Activated CD4-positive, alpha-beta T cell treated with anti-CD3 and anti-CD28 coated beads for 36 hours (primary cell): ENCODE measurements at regions not wholly inside any gene's neighbourhood (a gene's known extent, or its start where the extent isn't known, plus 50 kb on each side); places are given as distances from the start of the nearest gene placed in this dataset.

Experiments used
- ATAC-seq: fragments of 200-7000 bp; cut with Tn5 transposase; one replicate; pipeline ENCODE4 v1.10.0; 2021; ENCODE audit warnings: mild to moderate bottlenecking, moderate library complexity
- CTCF ChIA-PET: fragments of 350-600 bp; sonication (Branson Sonifier 250); formaldehyde crosslinking; loops from one replicate; lab custom pipeline; 2021; ENCODE audit warnings: antibody characterized with exemption; lab: Charles Lee
- POLR2A ChIA-PET: fragments of 350-600 bp; sonication (Branson Sonifier 250); formaldehyde crosslinking; loops from one replicate; lab custom pipeline; 2021; ENCODE audit warnings: antibody characterized with exemption, inconsistent platforms; lab: Charles Lee
- DNase-seq: peaks from one replicate; pipeline ENCODE4 v3.0.0-alpha.2; 2020
- H3K27ac Mint-ChIP-seq: one replicate; pipeline ENCODE4 v1.8.0; 2021; ENCODE audit warnings: mixed read lengths
- H3K27me3 Mint-ChIP-seq: one replicate; pipeline ENCODE4 v1.8.0; 2021; ENCODE audit warnings: mixed read lengths
- H3K36me3 Mint-ChIP-seq: one replicate; pipeline ENCODE4 v1.8.0; 2021; ENCODE audit warnings: low read depth, mixed read lengths
- H3K4me1 Mint-ChIP-seq: one replicate; pipeline ENCODE4 v1.8.0; 2021; ENCODE audit warnings: mixed read lengths
- H3K4me3 Mint-ChIP-seq: one replicate; pipeline ENCODE4 v1.8.0; 2021; ENCODE audit warnings: mild to moderate bottlenecking, moderate library complexity, mixed read lengths
- H3K9me3 Mint-ChIP-seq: one replicate; pipeline ENCODE4 v1.8.0; 2021; ENCODE audit warnings: low read depth, mixed read lengths
- intact Hi-C, 2 experiments: fragments of 100-400 bp; cut with DNase I in 1 of 2; cut with micrococcal nuclease in 1 of 2; formaldehyde crosslinking; loops; one replicate each; pipeline versions ENCODE4 v1.14.2 to v1.15.1; 2022 to 2024; cut with DNase I, micrococcal nuclease

DNA sequence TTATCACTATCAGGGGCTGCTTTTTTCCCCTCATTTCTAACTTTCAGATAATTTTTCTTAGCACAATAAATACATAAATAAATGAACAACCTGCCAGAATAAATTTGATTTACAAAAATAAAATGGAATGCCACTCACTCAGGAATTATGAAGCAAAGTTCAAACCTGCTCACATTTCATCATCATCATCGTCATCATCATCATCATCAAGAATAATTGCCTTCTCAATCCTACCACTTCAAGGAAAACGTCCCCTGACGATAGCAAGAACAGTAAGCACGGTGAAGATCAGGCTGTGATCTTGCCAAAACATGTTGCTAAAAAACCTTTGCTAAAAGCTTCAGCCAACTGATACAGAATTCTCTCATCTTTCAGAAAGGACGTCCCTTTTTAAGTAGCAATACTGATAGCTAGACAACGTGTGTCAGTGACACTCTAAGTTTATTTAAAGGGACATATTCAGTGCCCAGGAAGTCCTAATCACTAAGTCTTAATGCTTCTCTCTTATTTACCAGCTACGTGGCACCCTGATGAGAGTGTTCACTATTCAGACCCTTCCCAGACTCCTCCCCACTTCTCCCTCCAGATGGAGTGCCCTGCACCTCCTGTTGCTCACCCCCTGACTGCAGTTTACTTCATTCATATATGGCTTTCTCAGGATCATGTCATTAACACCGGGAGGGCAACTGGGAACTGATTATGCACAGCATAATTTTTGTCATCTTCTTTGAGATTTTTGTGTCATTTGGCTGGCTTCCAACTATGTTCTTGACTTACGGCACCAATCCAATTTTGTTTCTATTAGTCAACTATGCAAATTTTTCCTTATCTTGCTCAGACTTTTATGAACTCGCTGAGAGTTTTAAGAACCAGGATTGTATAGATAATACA lies 200.1 kb upstream of the GUCY1A2 start:
- Mint-ChIP-seq H3K36me3 (no peaks in the 10 kb centered on the region), H3K27me3 (no peaks in the 10 kb centered on the region), H3K27ac (no peak overlapping the region), H3K4me3 (no peak overlapping the region), H3K9me3 (no peaks in the 10 kb centered on the region), H3K4me1 (no peaks in the 10 kb centered on the region)
- POLR2A ChIA-PET = no interaction called here
- intact Hi-C loops = no loop called here
- DNase-seq = no peak
- ATAC-seq = no peak
- CTCF ChIA-PET = interaction anchor here (0.6 kb wide), 1 partner anchor 444 kb away, joined by 3 read pairs; no protein-coding TSS in a partner anchor

DNA sequence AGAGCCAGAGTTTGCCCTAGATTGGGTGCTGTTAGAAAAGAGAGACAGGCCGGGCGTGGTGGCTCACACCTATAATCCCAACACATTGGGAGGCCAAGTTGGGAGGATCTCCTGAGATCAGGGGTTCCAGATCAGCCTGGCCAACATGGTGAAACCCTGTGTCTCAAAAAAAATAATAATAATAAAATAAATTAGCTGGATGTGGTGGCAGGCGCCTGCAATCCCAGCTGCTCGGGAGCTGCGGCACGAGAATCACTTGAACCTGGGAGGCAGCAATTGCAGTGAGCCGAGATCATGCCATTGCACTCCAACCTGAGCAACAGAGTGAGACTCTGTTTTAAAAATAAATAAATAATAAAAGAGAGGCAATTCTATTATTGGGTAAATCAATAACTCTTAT lies 199.2 kb upstream of the GUCY1A2 start:
- ChIA-PET POLR2A (no interaction called here), CTCF (no interaction called here)
- Mint-ChIP-seq H3K27me3 (no peaks in the 10 kb centered on the region), H3K4me1 (no peaks in the 10 kb centered on the region), H3K9me3 (no peaks in the 10 kb centered on the region), H3K36me3 (no peaks in the 10 kb centered on the region), H3K4me3 (no peak overlapping the region), H3K27ac (no peak overlapping the region)
- intact Hi-C loops = no loop called here
- DNase-seq (no peak), ATAC-seq (no peak)

DNA sequence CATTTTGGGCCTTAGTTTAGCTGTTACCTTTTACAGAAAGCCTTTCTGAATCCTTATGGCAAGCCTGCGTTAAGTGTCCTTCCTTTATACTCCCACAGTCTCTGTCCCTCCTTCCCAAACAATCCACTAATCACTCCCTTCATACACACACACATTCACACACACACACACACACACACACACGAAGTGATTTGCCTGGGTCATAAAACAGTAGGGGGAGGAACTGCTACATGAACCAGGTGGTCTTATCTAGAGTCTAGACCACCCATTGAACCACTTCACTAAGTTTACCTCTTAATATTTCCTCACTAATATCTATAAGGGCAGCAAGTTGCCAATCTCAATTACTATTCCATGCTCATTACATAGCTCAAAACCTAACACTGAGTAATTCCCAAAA lies 196.7 kb upstream of the GUCY1A2 start:
- no peak overlapping the region for H3K4me3 Mint-ChIP-seq
- H3K27ac Mint-ChIP-seq = no peak overlapping the region
- peaks cover 2% of the 10 kb centered on the region for H3K27me3 Mint-ChIP-seq
- ChIA-PET CTCF (no interaction called here), POLR2A (no interaction called here)
- DNase-seq (no peak), ATAC-seq (no peak)
- H3K4me1 Mint-ChIP-seq = no peaks in the 10 kb centered on the region
- intact Hi-C loops = no loop called here
- no peaks in the 10 kb centered on the region for H3K9me3 Mint-ChIP-seq
- H3K36me3 Mint-ChIP-seq = no peaks in the 10 kb centered on the region

DNA sequence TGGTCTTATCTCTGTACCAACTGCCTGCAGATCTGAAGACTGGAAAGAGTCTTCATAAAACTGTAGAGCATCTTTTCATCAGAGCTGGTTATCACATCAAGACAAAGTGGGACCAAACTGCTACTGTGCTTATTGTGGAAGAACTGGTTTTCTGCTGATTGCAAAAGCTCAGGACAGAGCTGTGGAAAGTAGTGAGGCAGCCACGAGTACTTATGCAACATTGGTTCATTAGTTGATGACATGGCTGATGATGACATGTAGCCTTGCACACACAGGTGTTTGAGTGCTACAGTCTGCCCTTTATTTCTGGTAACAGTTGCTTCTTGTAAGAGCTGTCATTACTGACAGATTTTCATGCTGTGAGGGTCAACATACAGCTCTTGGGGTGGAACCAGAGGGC lies 185.4 kb upstream of the GUCY1A2 start:
- Mint-ChIP-seq H3K9me3 (peaks cover 3% of the 10 kb centered on the region), H3K4me3 (no peak overlapping the region), H3K4me1 (no peaks in the 10 kb centered on the region), H3K36me3 (no peaks in the 10 kb centered on the region), H3K27ac (no peak overlapping the region), H3K27me3 (no peaks in the 10 kb centered on the region)
- ChIA-PET POLR2A (no interaction called here), CTCF (no interaction called here)
- ATAC-seq (no peak), DNase-seq (no peak)
- intact Hi-C loops = no loop called here

DNA sequence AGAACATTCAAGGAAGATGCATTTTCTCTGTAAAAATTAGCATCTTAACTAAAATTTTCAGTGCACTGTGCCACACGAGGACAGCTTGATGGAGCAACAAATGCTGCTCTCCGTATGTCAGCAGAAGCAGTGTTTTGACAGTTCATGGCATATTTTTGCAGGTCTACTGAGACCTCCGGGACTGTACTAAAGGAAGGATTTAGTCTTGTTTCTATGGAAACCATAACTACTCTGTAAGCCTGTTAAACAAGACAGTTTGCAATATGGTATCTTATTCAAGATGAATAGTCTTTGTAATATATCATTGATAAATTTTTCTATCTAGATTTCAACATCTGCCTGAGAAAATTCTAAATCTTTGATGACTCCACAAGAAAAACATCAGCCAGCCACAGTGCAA lies 184.0 kb upstream of the GUCY1A2 start:
- DNase-seq = no peak
- POLR2A ChIA-PET = no interaction called here

DNA sequence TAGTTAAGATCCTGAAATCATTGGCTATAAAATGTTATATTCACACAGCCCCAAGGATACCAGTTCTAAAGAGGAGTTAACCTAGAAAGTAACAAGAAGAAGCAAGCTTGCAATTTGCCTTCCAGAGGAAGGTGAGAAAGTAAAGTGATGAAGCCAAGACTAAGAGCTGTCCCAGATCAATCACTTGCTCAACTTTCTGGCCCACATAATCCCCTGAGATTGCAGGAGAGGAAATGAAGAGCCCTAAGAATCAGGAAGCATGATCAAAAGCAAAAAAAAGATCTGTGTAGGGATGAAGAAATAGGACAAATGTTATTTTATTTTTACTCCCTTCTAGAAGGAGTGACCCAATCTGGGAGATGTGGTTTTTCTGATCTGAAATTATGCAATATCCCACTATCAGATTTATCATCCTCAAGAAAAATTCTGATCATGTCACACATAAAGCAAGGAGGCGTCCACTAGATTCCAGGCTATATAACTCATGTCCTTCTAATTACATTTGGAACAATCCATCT lies 180.3 kb upstream of the GUCY1A2 start:
- H3K27ac Mint-ChIP-seq = no peak overlapping the region
- no peaks in the 10 kb centered on the region for H3K4me1 Mint-ChIP-seq
- ATAC-seq (no peak), DNase-seq (no peak)
- intact Hi-C loops = no loop called here
- H3K36me3 Mint-ChIP-seq = no peaks in the 10 kb centered on the region
- peaks cover 2% of the 10 kb centered on the region for H3K9me3 Mint-ChIP-seq
- H3K27me3 Mint-ChIP-seq = no peaks in the 10 kb centered on the region
- ChIA-PET CTCF (no interaction called here), POLR2A (no interaction called here)
- H3K4me3 Mint-ChIP-seq = no peak overlapping the region

More for the DNA sequence above, 184.0 kb upstream of the GUCY1A2 start:
- intact Hi-C loops = no loop called here
- H3K27me3 Mint-ChIP-seq = no peaks in the 10 kb centered on the region
- peaks cover 3% of the 10 kb centered on the region for H3K9me3 Mint-ChIP-seq
- no peak overlapping the region for H3K4me3 Mint-ChIP-seq
- ATAC-seq = no peak
- H3K27ac Mint-ChIP-seq = no peak overlapping the region
- CTCF ChIA-PET = interaction anchor here (0.8 kb wide), 1 partner anchor 9 kb away, joined by 3 read pairs; no protein-coding TSS in a partner anchor
- no peaks in the 10 kb centered on the region for H3K36me3 Mint-ChIP-seq
- no peaks in the 10 kb centered on the region for H3K4me1 Mint-ChIP-seq

DNA sequence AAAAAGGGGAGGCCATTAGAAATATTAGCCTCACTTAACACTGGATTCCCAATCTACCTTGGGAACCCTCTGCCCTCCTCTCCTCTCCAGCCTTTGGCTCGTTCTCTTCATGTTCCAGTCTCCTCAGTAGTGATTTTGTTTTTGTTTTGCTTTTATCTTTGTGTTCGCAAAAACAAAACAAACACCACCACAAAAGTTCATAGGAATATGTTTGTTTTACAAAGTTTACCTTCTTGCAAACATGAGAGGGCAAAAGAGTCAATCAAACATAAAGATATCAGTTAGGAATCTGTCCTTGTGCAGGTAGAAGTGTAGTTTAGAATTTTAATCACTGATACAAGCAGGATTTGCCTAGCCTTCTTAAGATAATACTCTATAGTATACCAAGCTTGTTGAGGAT lies 179.7 kb upstream of the GUCY1A2 start:
- Mint-ChIP-seq H3K27ac (no peak overlapping the region), H3K4me1 (no peaks in the 10 kb centered on the region), H3K4me3 (no peak overlapping the region), H3K36me3 (no peaks in the 10 kb centered on the region), H3K27me3 (no peaks in the 10 kb centered on the region), H3K9me3 (peaks cover 4% of the 10 kb centered on the region)
- ATAC-seq = no peak
- intact Hi-C loops = no loop called here
- ChIA-PET CTCF (no interaction called here), POLR2A (no interaction called here)
- no peak for DNase-seq

DNA sequence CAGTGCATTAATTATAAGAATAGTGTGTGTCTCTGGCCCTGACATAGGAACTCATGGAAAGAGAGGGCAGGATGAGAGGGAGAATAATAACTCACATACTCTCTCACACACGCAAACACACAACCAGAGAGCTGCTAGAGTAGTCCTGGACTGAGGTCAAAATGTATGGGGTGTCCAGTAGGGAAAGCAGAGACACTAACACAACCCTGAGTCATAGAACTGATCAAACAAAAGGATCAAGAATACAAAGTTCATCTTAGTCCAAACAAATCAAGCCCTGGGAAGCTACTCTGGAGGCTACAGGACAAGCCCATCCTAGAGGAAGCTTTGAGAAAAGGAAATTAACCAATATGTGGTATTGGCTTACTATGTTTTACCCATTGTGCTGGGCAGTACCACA lies 178.5 kb upstream of the GUCY1A2 start:
- no peak for ATAC-seq
- Mint-ChIP-seq H3K27ac (no peak overlapping the region), H3K9me3 (peaks cover 7% of the 10 kb centered on the region), H3K4me1 (no peaks in the 10 kb centered on the region), H3K36me3 (no peaks in the 10 kb centered on the region), H3K27me3 (no peaks in the 10 kb centered on the region), H3K4me3 (no peak overlapping the region)
- no peak for DNase-seq
- intact Hi-C loops = no loop called here
- ChIA-PET POLR2A (no interaction called here), CTCF (interaction anchor here (1.2 kb wide), 1 partner anchor 9 kb away, joined by 3 read pairs; no protein-coding TSS in a partner anchor)

DNA sequence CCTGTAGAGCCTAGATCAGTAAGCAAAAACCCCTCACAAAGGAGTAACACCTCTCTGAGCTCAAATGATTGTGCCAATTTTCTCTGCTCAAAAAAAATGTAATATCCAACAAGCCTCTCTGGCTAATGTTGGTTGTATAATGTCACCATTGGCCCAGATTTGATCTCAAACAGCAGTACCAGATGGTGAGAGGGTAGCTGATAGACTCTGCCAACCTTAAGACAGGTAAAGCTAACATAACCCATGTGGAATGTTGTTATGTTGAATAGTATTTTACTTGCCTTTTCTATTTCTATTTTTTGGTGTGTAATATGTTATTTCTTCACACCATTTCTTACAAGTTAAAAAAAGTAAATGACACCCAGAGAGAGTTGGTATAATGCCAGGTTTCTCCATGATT lies 166.7 kb upstream of the GUCY1A2 start:
- Mint-ChIP-seq H3K4me3 (no peak overlapping the region), H3K4me1 (no peaks in the 10 kb centered on the region), H3K36me3 (no peaks in the 10 kb centered on the region), H3K27ac (no peak overlapping the region), H3K9me3 (no peaks in the 10 kb centered on the region), H3K27me3 (no peaks in the 10 kb centered on the region)
- CTCF ChIA-PET = no interaction called here
- intact Hi-C loops = no loop called here
- DNase-seq (no peak), ATAC-seq (no peak)
- POLR2A ChIA-PET = no interaction called here

DNA sequence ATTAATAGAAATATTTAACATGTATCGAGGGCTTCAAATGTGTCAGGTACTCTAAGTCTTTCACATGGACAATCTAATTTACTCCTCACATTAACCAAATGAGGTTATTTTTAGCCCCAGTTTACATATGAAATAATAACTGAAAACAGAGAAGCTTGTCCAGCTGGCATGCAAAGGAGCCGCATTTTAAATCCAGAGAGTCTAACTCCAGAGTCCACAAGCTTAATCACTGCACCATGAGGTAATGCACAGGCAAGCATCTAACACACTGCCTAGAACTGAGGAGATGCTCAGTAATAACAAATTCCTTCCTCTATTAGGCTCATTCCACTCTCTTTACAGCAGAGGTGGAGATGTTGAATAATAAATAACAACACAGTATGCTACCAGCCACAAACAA lies 165.7 kb upstream of the GUCY1A2 start:
- no peaks in the 10 kb centered on the region for H3K4me1 Mint-ChIP-seq
- intact Hi-C loops = no loop called here
- ATAC-seq (no peak), DNase-seq (no peak)
- H3K27ac Mint-ChIP-seq = no peak overlapping the region
- no peaks in the 10 kb centered on the region for H3K36me3 Mint-ChIP-seq
- H3K27me3 Mint-ChIP-seq = no peaks in the 10 kb centered on the region
- H3K9me3 Mint-ChIP-seq = no peaks in the 10 kb centered on the region
- ChIA-PET POLR2A (no interaction called here), CTCF (no interaction called here)
- H3K4me3 Mint-ChIP-seq = no peak overlapping the region

DNA sequence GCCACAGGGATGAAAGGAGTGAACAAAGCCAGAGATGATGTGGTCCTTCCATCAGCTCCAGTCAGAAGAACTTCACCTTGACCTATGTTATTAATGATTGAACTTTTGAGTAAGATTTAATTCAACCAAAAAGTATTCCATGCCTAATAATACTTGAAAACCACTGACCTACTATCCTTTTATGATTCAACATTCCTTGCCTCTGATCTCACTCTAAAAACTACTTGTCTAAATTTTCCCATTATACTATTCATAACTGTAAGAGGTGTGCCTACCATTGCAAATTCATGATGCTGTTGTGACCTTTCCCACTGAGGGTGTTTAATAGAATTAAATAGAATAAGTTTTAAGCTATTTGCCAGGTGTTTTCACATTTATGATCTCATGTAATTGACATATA lies 164.7 kb upstream of the GUCY1A2 start:
- H3K9me3 Mint-ChIP-seq = peaks cover 2% of the 10 kb centered on the region
- H3K4me1 Mint-ChIP-seq = no peaks in the 10 kb centered on the region
- POLR2A ChIA-PET = no interaction called here
- H3K27me3 Mint-ChIP-seq = no peaks in the 10 kb centered on the region
- H3K4me3 Mint-ChIP-seq = no peak overlapping the region
- intact Hi-C loops = no loop called here
- DNase-seq (no peak), ATAC-seq (no peak)
- CTCF ChIA-PET = no interaction called here
- H3K36me3 Mint-ChIP-seq = no peaks in the 10 kb centered on the region
- no peak overlapping the region for H3K27ac Mint-ChIP-seq

DNA sequence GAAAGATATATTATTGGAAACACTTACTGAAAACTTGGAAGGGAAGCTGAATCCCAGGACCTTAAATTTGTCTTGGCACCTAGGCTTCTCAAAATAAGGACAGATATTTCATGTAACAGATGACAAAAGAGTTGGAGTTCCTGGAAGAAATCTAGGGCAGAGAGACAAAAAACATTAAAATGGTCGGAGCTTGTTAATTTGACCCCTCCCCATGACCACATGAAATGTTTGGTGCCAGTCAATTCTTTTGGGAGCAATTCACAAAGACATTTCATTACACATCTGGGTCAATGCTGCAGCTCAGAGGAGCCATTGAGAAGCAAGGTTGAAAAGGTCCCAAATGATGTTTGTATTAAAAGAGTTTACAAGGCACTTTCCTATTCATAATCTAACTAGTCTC lies 162.0 kb upstream of the GUCY1A2 start:
- Mint-ChIP-seq H3K36me3 (no peaks in the 10 kb centered on the region), H3K9me3 (peaks cover 6% of the 10 kb centered on the region), H3K27me3 (no peaks in the 10 kb centered on the region), H3K4me1 (no peaks in the 10 kb centered on the region), H3K4me3 (no peak overlapping the region), H3K27ac (no peak overlapping the region)
- POLR2A ChIA-PET = no interaction called here
- DNase-seq (no peak), ATAC-seq (no peak)
- intact Hi-C loops = no loop called here
- CTCF ChIA-PET = interaction anchor here (1.3 kb wide), 1 partner anchor 109 kb away, joined by 5 read pairs; no protein-coding TSS in a partner anchor
